HG03097 (cell line): ENCODE measurements at regions not wholly inside any gene's neighbourhood (a gene's known extent, or its start where the extent isn't known, plus 50 kb on each side); places are given as distances from the start of the nearest gene placed in this dataset.
"Not testable (repeated sequence)": the region's sequence is repeated elsewhere in the genome, so short reads cannot be mapped to it uniquely, and the experiment has no call there.

Experiments
- ATAC-seq: cut with Tn5 transposase; IDR thresholded peaks from one replicate; pipeline ENCODE4 v1.9.1; 2021; ENCODE audit not compliant: unreplicated experiment, low FRiP score

- no peak for ATAC-seq
Measured at GRCh38 chr3:193922034-193922774, 213.7 kb upstream of the HES1 start.

DNA sequence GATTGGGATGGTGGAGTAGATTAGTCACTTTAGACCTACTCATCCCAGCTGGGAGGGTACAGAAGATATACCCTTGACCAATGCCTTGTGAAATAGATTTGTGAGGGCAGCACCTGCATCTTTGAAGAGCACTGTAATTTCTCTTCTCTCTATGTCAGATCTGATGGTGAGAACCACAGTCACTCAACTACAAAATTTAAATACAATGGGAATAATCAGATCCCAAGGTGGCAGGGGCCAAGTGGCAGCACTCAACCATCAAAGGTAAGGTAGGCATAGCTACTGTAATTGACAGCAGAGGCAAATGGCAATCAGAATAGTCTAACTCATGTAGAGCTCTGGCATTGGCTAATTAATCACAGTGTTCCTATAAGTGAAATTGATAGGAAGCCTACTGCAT lies 212.0 kb upstream of the HES1 start:
- not testable (repeated sequence) for ATAC-seq

GRCh38 chr3:193926071-193926470 lies 209.9 kb upstream of the HES1 start:
- ATAC-seq = not testable (repeated sequence)

DNA sequence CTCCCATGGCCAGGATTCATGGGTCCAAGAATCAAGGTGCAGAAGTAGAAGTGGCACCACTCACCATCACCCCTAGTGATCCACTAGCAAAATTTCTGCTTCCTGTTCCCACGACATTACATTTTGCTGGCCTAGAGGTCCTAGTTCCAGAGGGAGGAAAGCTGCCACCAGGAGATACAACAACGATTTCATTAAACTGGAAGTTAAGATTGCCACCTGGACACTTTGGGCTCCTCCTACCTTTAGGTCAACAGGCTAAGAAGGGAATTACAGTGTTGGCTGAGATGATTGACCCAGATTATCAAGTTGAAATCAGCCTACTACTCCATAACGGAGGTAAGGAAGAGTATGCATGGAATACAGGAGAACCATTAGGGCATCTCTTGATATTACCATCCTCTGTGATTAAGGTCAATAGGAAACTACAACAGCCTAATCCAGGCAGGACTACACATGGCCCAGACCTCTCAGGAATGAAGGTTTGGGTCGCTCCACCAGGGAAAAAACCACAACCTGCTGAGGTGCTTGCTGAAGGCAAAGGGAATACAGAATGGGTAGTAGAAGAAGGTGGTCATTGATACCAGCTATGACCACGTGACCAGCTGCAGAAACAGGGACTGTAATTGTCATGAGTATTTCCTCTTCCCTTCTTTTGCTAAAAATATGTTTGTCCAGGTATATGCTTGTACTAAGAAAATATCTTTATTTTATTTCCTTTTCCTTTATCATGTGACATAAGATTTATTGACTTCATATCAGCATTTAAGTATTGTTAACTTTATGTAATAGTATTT lies 208.3 kb upstream of the HES1 start:
- ATAC-seq = not testable (repeated sequence)

DNA sequence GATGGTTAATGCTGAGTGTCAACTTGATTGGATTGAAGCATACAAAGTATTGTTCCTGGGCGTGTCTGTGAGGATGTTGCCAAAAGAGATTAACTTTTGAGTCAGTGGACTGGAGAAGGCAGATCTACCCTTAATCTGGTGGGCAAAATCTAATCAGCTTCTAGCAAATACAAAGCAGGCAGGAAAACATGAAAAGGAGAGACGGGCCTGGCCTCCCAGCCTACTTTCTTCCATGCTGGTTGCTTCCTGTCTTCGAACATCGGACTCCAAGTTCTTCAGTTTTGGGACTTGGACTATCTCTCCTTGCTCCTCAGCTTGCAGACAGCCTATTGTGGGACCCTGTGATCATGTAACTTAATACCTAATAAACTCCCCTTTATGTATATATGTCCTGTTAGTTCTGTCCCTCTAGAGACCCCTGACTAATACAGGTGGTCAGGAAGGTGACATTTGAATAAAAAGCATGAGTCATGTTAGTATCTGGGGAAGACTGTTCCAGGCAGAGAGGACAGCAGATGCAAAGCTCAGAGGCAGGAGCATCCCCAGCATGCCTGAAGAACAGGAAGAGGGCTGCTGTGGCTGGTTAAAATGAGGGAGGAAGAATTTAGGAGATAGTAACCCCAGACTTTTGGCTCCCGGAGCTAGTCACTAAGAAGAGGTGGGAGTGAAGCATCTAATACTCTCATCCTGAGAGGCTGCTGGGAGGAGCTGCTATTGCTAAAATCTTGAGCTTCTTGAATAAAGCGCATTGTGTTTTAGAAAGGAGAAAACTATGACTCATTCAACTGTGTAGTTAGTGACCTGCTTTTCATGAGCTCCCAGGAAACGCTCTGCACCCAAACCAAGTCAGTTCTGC lies 207.4 kb upstream of the HES1 start:
- no peak for ATAC-seq

DNA sequence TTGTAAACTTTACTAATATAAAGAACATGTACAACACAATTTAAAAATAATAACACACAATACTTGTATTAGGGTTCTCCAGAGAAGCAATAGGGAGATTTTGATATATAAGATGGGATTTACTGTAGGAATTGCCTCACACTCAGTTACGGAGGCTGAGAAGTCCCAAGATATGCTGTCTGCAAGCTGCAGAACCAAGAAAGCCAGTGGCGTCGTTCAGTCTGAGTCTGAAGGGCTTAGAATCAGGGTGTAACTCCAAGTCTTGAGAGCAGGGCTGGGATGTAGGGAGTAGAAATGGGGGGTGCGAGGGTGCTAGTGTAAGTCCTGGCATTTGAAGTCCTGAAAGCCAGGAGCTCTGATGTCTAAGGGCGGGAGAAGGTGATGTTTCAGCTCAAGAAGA lies 206.6 kb upstream of the HES1 start:
- ATAC-seq = no peak

GRCh38 chr3:193929921-193930646 lies 205.9 kb upstream of the HES1 start:
- ATAC-seq = no peak

- ATAC-seq = no peak
Measured at GRCh38 chr3:193932136-193932535, 203.8 kb upstream of the HES1 start.

GRCh38 chr3:193932576-193932975 lies 203.4 kb upstream of the HES1 start:
- no peak for ATAC-seq

GRCh38 chr3:193933451-193933850 lies 202.5 kb upstream of the HES1 start:
- ATAC-seq = no peak

DNA sequence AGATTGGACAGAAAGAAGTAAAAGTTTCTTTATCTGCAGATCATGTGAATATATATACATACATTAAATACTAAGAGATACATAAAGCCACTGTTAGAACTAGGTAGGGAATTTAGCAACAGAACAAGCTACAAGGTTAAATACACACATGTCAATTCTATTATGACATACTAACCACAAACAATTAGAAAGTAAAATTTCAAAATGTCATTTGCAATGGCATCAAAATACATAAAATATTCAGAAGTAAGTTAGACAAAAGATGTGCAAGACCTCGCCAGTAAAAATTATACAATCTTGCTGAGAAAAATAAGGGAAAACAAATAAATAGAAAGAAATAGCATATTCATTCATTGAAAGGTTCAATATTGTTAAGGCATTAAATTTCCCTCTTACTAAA lies 200.0 kb upstream of the HES1 start:
- ATAC-seq = no peak

DNA sequence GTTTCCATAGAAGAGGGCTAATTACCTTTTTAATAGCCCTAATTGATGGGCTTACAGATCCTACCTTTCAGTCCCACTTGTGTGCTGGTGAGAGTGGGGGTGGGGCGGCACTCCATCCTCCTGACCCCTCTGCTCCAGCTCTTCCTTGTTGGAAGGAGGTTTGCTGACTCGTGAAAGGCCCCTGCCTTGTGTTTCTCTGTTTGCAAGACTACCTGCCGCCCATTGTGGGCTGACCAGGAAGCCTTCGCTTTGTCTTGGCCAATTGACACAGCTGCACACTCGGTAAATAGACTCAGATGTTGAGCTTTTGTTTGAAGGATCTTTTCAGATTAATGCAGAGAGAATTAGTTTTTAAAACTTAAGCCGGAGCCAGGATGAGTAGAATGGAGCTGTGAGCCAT lies 197.3 kb upstream of the HES1 start:
- ATAC-seq = no peak

DNA sequence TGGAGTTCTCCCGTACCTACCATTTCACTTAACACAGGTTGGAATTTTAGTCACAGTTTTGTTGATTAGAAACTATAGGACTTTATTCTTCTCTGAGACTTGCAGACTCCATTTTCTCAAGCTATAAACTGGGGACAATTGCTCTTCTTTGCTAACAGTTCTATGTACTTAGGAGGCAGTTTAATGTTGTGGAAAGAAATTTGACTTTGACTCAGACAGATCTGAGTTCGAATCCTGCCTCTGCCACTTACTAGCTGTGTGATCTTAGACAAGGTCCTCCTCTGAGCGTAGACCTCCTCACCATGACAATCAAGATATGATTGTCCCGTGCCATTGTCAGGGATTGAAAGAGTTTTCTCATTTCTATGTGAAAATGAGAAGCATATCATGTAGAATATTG lies 196.4 kb upstream of the HES1 start:
- no peak for ATAC-seq

GRCh38 chr3:193940526-193940925 lies 195.4 kb upstream of the HES1 start:
- ATAC-seq = no peak

- no peak for ATAC-seq
Measured at GRCh38 chr3:193941486-193941885, 194.5 kb upstream of the HES1 start.

DNA sequence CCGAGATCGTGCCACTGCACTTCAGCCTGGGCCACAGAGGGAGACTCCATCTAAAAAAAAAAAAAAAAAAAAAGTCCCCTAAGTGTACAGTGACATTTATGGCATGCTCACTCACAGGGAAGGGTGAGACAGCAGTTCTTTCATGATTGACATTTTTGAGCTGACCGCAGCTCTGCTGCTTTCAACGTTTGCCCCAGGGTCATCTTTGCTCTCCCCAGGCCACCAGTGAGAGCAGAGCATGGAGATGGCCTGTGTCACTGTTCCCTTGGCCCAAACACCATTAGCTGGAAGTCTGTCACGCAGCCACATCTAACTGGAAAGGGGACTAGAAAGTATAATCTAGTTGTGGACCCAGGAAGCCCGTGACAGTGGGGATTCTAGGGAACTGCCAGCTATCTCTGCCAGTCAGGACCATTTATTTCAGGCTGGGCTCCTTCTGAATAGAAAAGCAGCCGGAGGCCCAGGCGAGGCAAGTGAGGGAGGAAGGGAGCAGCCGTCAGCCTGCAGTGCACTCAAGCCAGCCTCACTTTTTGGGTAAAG lies 193.4 kb upstream of the HES1 start:
- no peak for ATAC-seq

- ATAC-seq = no peak
Measured at GRCh38 chr3:193943200-193943599, 192.7 kb upstream of the HES1 start.

- no peak for ATAC-seq
Measured at GRCh38 chr3:193943851-193944517, 192.0 kb upstream of the HES1 start.

DNA sequence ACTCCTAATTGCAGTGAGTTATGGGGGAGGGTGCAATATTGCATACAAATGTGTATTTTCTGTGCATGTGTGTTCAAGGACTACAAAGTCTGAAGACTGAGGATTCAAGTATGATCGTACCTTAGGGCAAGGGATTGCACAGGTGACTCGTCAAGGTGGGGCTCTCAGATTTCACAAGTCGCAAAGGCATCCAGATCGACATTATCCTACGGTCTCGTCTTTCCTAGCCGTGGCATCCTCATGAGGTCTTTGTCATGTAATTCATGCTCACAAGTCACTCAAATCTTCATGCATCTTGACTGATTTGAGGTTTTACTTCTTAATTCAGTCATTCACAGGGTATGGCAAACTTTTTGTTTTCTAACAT lies 191.4 kb upstream of the HES1 start:
- no peak for ATAC-seq

DNA sequence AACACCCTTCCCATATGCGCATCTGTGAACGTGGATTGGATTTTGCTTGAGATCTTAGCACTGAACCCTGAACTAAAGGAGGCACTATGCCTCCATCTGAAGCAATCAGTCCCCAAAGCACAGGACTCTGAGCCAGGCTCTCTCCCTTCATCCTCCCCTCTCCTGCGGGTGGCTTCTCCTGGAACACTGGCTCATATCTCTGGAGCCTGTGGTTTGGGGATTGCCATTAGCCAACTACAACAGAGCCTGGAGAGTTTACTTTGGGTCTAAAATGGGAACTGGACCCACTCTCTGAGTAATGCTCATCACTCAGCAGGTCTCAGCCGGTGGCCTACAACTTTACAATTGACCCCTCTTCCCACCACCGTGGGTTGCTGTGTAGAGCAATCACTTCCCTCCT lies 190.8 kb upstream of the HES1 start:
- ATAC-seq = no peak
